Trophoblast cell (in vitro differentiated cells and primary cell): ENCODE measurements at regions not wholly inside any gene's neighbourhood (a gene's known extent, or its start where the extent isn't known, plus 50 kb on each side); places are given as distances from the start of the nearest gene placed in this dataset.

Experiments used
- DNase-seq, 2 donors: peaks; one replicate each; pipeline ENCODE4 v3.0.0-alpha.2; 2016
- H2AFZ ChIP-seq: 2 replicates; pipeline ENCODE4 v1.6.1; 2013; ENCODE audit warnings: low read length, moderate library complexity, mild to moderate bottlenecking; ENCODE audit not compliant: insufficient read depth, poor library complexity
- H2AK5ac ChIP-seq: 2 replicates; pipeline ENCODE4 v1.6.1; 2013; ENCODE audit warnings: mild to moderate bottlenecking, low read length
- H2BK120ac ChIP-seq: 2 replicates; pipeline ENCODE4 v1.6.1; 2013; ENCODE audit warnings: low read length, mild to moderate bottlenecking, moderate library complexity; ENCODE audit not compliant: insufficient read depth, poor library complexity
- H2BK12ac ChIP-seq: 2 replicates; pipeline ENCODE4 v1.6.1; 2013; ENCODE audit warnings: mild to moderate bottlenecking, low read length, moderate library complexity
- H2BK5ac ChIP-seq: 2 replicates; pipeline ENCODE4 v1.6.1; 2013; ENCODE audit warnings: low read length, low read depth, moderate library complexity, mild to moderate bottlenecking; ENCODE audit not compliant: poor library complexity
- H3K14ac ChIP-seq: 2 replicates; pipeline ENCODE4 v1.6.1; 2013; ENCODE audit warnings: mild to moderate bottlenecking, low read length
- H3K18ac ChIP-seq: 2 replicates; pipeline ENCODE4 v1.6.1; 2013; ENCODE audit warnings: mild to moderate bottlenecking, low read length
- H3K23ac ChIP-seq: 2 replicates; pipeline ENCODE4 v1.6.1; 2013; ENCODE audit warnings: low read length
- H3K27ac ChIP-seq: 2 replicates; pipeline ENCODE4 v1.5.1; 2013; ENCODE audit warnings: low read depth, mild to moderate bottlenecking, inconsistent platforms, low read length, moderate library complexity
- H3K27me3 ChIP-seq: 2 replicates; pipeline ENCODE4 v1.6.1; 2013; ENCODE audit warnings: inconsistent platforms, mild to moderate bottlenecking, low read length, moderate library complexity; ENCODE audit not compliant: insufficient read depth
- H3K36me3 ChIP-seq, 2 experiments: 1 replicate in 1 of 2; 2 replicates in 1 of 2; pipeline ENCODE4 v1.6.1; 2013; ENCODE audit warnings: low read length in 2 of 2, mild to moderate bottlenecking in 2 of 2, moderate library complexity in 1 of 2; ENCODE audit not compliant: insufficient read depth in 2 of 2, control insufficient read depth in 1 of 2
- H3K4ac ChIP-seq: 2 replicates; pipeline ENCODE4 v1.6.1; 2013; ENCODE audit warnings: low read depth, mild to moderate bottlenecking, low read length, moderate library complexity
- H3K4me1 ChIP-seq, 2 experiments: 1 replicate in 1 of 2; 2 replicates in 1 of 2; pipeline ENCODE4 v1.6.1; 2013; ENCODE audit warnings: low read length in 2 of 2, mild to moderate bottlenecking in 2 of 2, moderate library complexity in 1 of 2; ENCODE audit not compliant: insufficient read depth in 2 of 2, control insufficient read depth in 1 of 2
- H3K4me2 ChIP-seq: 2 replicates; pipeline ENCODE4 v1.6.1; 2013; ENCODE audit warnings: inconsistent platforms, mild to moderate bottlenecking, low read length, moderate library complexity
- H3K4me3 ChIP-seq: 2 replicates; pipeline ENCODE4 v1.5.1; 2013; ENCODE audit warnings: mild to moderate bottlenecking, low read depth, low read length, inconsistent platforms
- H3K79me1 ChIP-seq: one replicate; pipeline ENCODE4 v1.6.1; 2013; ENCODE audit warnings: low read length
- H3K79me2 ChIP-seq: 2 replicates; pipeline ENCODE4 v1.6.1; 2013; ENCODE audit warnings: low read length, mild to moderate bottlenecking; ENCODE audit not compliant: control insufficient read depth, insufficient read depth, poor library complexity
- H3K9ac ChIP-seq: 2 replicates; pipeline ENCODE4 v1.6.1; 2013; ENCODE audit warnings: mild to moderate bottlenecking, low read length
- H3K9me3 ChIP-seq: 2 replicates; pipeline ENCODE4 v1.6.1; 2013; ENCODE audit warnings: low read depth, mild to moderate bottlenecking, control low read depth, inconsistent platforms, low read length; ENCODE audit not compliant: insufficient read depth
- H4K12ac ChIP-seq: 2 replicates; pipeline ENCODE4 v1.6.1; 2013; ENCODE audit warnings: low read depth, mild to moderate bottlenecking, low read length, moderate library complexity
- H4K8ac ChIP-seq: 2 replicates; pipeline ENCODE4 v1.6.1; 2013; ENCODE audit warnings: low read depth, mild to moderate bottlenecking, low read length, moderate library complexity
- H4K91ac ChIP-seq: one replicate; pipeline ENCODE4 v1.6.1; 2013; ENCODE audit warnings: low read depth, mild to moderate bottlenecking, low read length, moderate library complexity
- WGBS: extraction: QIAGEN DNeasy Blood & Tissue Kit; methylation state at CpG from one replicate; pipeline ENCODE4 v1.1.7; 2013; ENCODE audit warnings: missing lambda C conversion rate; ENCODE audit not compliant: insufficient read length, insufficient coverage; ENCODE audit errors: extremely low coverage; 5-methylcytosine and 5-hydroxymethylcytosine counted together

DNA sequence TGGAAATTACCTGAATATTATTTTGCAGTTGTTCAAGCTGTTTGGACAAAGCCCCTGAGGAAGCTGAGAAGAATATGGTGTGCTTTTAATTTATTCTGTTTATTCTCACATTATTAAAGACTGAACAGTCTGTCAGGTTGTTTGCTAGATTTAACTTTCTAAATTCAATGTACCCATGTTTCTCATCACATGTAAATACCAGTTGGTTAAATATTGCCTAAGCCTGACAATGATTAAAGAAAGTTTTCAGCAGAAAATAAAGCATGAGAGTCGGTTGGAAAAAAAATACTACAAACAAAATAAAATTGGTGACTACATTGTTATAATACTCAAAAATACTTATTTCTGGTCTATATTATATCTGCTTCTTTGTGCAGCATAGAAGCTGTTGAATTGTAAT is 1974.7 kb downstream of the ARAP2 start:
- WGBS = no CpG with 5 or more reads among the region's 1 CpG
- no peak overlapping the region for H3K9ac ChIP-seq
- H4K12ac ChIP-seq = no peak overlapping the region
- no peak overlapping the region for H3K14ac ChIP-seq
- H3K79me2 ChIP-seq = no peaks in the 10 kb centered on the region
- no peak overlapping the region for H4K8ac ChIP-seq
- H2AK5ac ChIP-seq = no peak overlapping the region
- H3K4me2 ChIP-seq = no peak overlapping the region
- H3K4me3 ChIP-seq = no peak overlapping the region
- no peak overlapping the region for H2BK5ac ChIP-seq
- no peak overlapping the region for H2BK120ac ChIP-seq
- H3K27me3 ChIP-seq = no peaks in the 10 kb centered on the region
- H3K36me3 ChIP-seq = no peaks in the 10 kb centered on the region
- no peak overlapping the region for H2BK12ac ChIP-seq
- H3K27ac ChIP-seq = no peak overlapping the region
- DNase-seq = no peak
- no peak overlapping the region for H3K4ac ChIP-seq
- H3K4me1 ChIP-seq = no peaks in the 10 kb centered on the region
- H3K23ac ChIP-seq = no peak overlapping the region
- H3K18ac ChIP-seq = no peak overlapping the region
- H3K9me3 ChIP-seq = no peaks in the 10 kb centered on the region
- H3K79me1 ChIP-seq = no peaks in the 10 kb centered on the region
- H4K91ac ChIP-seq = no peak overlapping the region
- no peak overlapping the region for H2AFZ ChIP-seq

DNA sequence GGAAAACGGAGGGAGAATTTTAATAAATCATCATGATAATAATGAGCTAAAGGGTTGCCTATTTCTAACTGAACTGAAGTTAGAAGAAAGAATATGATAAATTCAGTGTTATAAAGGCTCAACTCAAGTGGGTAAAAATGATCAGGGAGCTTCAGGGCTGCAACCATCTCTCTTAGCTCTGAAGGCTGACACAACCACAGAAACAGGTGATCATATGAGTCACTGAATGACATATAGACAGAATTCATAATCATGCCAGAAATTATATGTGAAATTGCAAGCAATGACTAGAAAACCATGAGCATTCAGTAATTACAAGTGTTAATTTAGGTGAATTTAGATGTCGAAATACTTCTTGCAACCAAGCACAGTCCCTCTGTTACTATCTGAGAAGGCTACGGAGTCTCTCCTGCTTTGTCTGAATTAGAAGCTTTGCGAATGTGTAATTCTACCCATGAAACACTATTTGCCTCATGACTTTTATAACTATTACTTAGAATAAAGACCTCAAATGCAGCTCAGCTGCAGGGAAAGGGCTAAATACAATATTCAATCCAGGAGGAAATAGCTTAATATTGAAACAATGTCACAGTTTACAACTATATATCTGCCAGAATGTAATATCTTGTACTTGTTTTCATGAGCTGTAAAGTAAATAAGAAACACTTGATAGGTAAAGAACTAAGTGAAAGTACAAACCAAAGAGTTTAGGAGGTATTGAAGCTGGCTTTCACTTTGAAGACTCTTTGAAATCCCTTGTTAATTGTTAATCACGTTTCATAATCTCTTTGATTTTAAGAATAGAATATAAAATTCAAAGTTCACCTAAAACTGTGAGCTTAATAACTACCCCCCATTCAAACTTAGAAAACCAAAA is 1972.6 kb downstream of the ARAP2 start:
- Histone ChIP-seq H3K79me1 (no peaks in the 10 kb centered on the region), H2BK12ac (no peak overlapping the region), H3K18ac (no peak overlapping the region), H2AFZ (no peak overlapping the region), H2AK5ac (no peak overlapping the region), H3K36me3 (no peaks in the 10 kb centered on the region), H3K9me3 (no peaks in the 10 kb centered on the region), H4K12ac (no peak overlapping the region), H3K4me3 (no peak overlapping the region), H3K27me3 (no peaks in the 10 kb centered on the region), H3K27ac (no peak overlapping the region), H4K8ac (no peak overlapping the region), H2BK120ac (no peak overlapping the region), H2BK5ac (no peak overlapping the region), H3K4me1 (no peaks in the 10 kb centered on the region), H3K9ac (no peak overlapping the region), H3K23ac (no peak overlapping the region), H3K14ac (no peak overlapping the region), H3K79me2 (no peaks in the 10 kb centered on the region), H3K4ac (no peak overlapping the region), H4K91ac (no peak overlapping the region), H3K4me2 (no peak overlapping the region)
- DNase-seq = no peak
- no CpG with 5 or more reads among the region's 5 CpGs for whole genome bisulfite sequencing

DNA sequence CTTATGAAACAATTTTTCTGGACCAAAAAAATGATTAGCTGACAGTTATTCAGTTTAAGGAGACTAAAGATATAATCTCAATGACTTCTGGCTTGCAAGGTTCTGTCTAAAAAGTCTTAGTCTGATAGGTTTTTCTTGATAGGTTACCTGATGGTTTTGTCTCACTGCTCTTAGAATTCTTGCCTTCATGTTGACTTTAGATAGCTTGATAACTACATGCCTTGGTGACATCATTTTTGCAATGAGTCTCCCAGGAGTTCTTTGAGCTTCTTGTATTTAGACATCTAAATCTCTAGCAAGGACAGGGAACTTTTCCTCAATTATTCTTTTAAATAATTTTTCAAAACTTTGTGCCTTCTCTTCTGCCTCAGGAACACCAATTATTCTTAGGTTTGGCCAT is 1965.3 kb downstream of the ARAP2 start:
- no peaks in the 10 kb centered on the region for H3K36me3 ChIP-seq
- H4K8ac ChIP-seq = no peak overlapping the region
- no peak overlapping the region for H3K4me3 ChIP-seq
- H3K9me3 ChIP-seq = no peaks in the 10 kb centered on the region
- no peak overlapping the region for H3K18ac ChIP-seq
- H3K27ac ChIP-seq = no peak overlapping the region
- H3K4ac ChIP-seq = no peak overlapping the region
- H2AK5ac ChIP-seq = no peak overlapping the region
- H3K79me2 ChIP-seq = no peaks in the 10 kb centered on the region
- no peak overlapping the region for H2BK120ac ChIP-seq
- no peak overlapping the region for H3K4me2 ChIP-seq
- H2BK5ac ChIP-seq = no peak overlapping the region
- H4K12ac ChIP-seq = no peak overlapping the region
- H3K14ac ChIP-seq = no peak overlapping the region
- no peak overlapping the region for H3K9ac ChIP-seq
- H4K91ac ChIP-seq = no peak overlapping the region
- no peak overlapping the region for H2BK12ac ChIP-seq
- H3K79me1 ChIP-seq = no peaks in the 10 kb centered on the region
- H3K27me3 ChIP-seq = no peaks in the 10 kb centered on the region
- no peaks in the 10 kb centered on the region for H3K4me1 ChIP-seq
- no peak overlapping the region for H3K23ac ChIP-seq
- no peak overlapping the region for H2AFZ ChIP-seq
- peak in 1 of 2 donors; percentile 59 for DNase-seq

GRCh38 chr4:34280131-34280530 is 1964.2 kb downstream of the ARAP2 start:
- Histone ChIP-seq H2BK5ac (no peak overlapping the region), H3K36me3 (no peaks in the 10 kb centered on the region), H3K27me3 (no peaks in the 10 kb centered on the region), H3K79me1 (no peaks in the 10 kb centered on the region), H3K4me1 (no peaks in the 10 kb centered on the region), H2AFZ (no peak overlapping the region), H3K23ac (no peak overlapping the region), H3K14ac (no peak overlapping the region), H4K8ac (no peak overlapping the region), H2BK12ac (no peak overlapping the region), H2BK120ac (no peak overlapping the region), H3K4me2 (no peak overlapping the region), H3K18ac (no peak overlapping the region), H3K4ac (no peak overlapping the region), H3K9me3 (no peaks in the 10 kb centered on the region), H3K27ac (no peak overlapping the region), H3K4me3 (no peak overlapping the region), H3K9ac (no peak overlapping the region), H4K91ac (no peak overlapping the region), H4K12ac (no peak overlapping the region), H2AK5ac (no peak overlapping the region), H3K79me2 (no peaks in the 10 kb centered on the region)
- DNase-seq = no peak
- WGBS = no CpG with 5 or more reads among the region's 2 CpGs
